MM.1S (cell line): ENCODE measurements at regions not wholly inside any gene's neighbourhood (a gene's known extent, or its start where the extent isn't known, plus 50 kb on each side); places are given as distances from the start of the nearest gene placed in this dataset.

Source experiments
- DNase-seq: peaks from one replicate; pipeline ENCODE4 v3.0.0-alpha.2; 2015
- H2AFZ ChIP-seq: fragments of 300-600 bp; sonication (generic); 2 replicates; pipeline ENCODE4 v1.6.0; 2016; ENCODE audit warnings: antibody characterized with exemption, low read length
- H3F3A ChIP-seq: fragments of 300-600 bp; sonication (generic); 2 replicates; pipeline ENCODE4 v1.6.1; 2016; ENCODE audit warnings: mild to moderate bottlenecking, antibody characterized with exemption, low read length, moderate library complexity, mixed read lengths; ENCODE audit not compliant: insufficient read depth
- H3K27ac ChIP-seq: fragments of 300-600 bp; sonication (generic); 2 replicates; pipeline ENCODE4 v1.5.1; 2016; ENCODE audit warnings: mild to moderate bottlenecking, low read length
- H3K27me3 ChIP-seq: fragments of 300-600 bp; sonication (generic); replicated peaks from 2 replicates; pipeline ENCODE4 v1.6.0; 2016; ENCODE audit warnings: low read length; ENCODE audit not compliant: insufficient read depth
- H3K36me3 ChIP-seq: fragments of 300-600 bp; sonication (generic); replicated peaks from 2 replicates; pipeline ENCODE4 v1.6.1; 2016; ENCODE audit warnings: mild to moderate bottlenecking, low read length, mixed read lengths; ENCODE audit not compliant: insufficient read depth
- H3K4me1 ChIP-seq: fragments of 300-600 bp; sonication (generic); 2 replicates; pipeline ENCODE4 v1.6.1; 2016; ENCODE audit warnings: low read length, mixed read lengths
- H3K4me2 ChIP-seq: fragments of 300-600 bp; sonication (generic); 2 replicates; pipeline ENCODE4 v1.6.0; 2016; ENCODE audit warnings: low read depth, low read length
- H3K4me3 ChIP-seq: fragments of 300-600 bp; sonication (generic); 2 replicates; pipeline ENCODE4 v1.5.1; 2016; ENCODE audit warnings: low read length, mixed read lengths
- H3K79me2 ChIP-seq: fragments of 300-600 bp; sonication (generic); 2 replicates; pipeline ENCODE4 v1.6.1; 2016; ENCODE audit warnings: mixed run types, low read length, mixed read lengths
- H3K9ac ChIP-seq: fragments of 300-600 bp; sonication (generic); 2 replicates; pipeline ENCODE4 v1.6.1; 2016; ENCODE audit warnings: low read length, mixed read lengths
- H3K9me2 ChIP-seq: fragments of 300-600 bp; sonication (generic); replicated peaks from 2 replicates; pipeline ENCODE4 v1.6.1; 2016; ENCODE audit warnings: mild to moderate bottlenecking, low read length, mixed read lengths; ENCODE audit not compliant: insufficient read depth
- H3K9me3 ChIP-seq: fragments of 300-600 bp; sonication (generic); replicated peaks from 2 replicates; pipeline ENCODE4 v1.6.1; 2016; ENCODE audit warnings: mild to moderate bottlenecking, low read length, mixed read lengths; ENCODE audit not compliant: insufficient read depth
- H4K20me1 ChIP-seq: fragments of 300-600 bp; sonication (generic); 2 replicates; pipeline ENCODE4 v1.6.1; 2016; ENCODE audit warnings: mild to moderate bottlenecking, low read length, moderate library complexity, mixed read lengths; ENCODE audit not compliant: insufficient read depth
- EZH2 ChIP-seq: fragments of 300-600 bp; sonication (generic); optimal IDR thresholded peaks from 2 replicates; pipeline ENCODE3; 2017; ENCODE audit warnings: low read depth, mild to moderate bottlenecking, antibody characterized with exemption, low read length, mixed read lengths
- EZH2phosphoT487 ChIP-seq: fragments of 300-600 bp; sonication (generic); IDR thresholded peaks from 2 replicates; pipeline ENCODE4 v1.6.1; 2018; ENCODE audit warnings: antibody characterized with exemption, low read length
- TF ChIP-seq, protein P1 (sequence below): fragments of 300-600 bp; sonication (generic); IDR thresholded peaks from 2 replicates; pipeline ENCODE4 v1.5.1; 2016; ENCODE audit warnings: antibody characterized with exemption, low read length, mixed read lengths

DNA sequence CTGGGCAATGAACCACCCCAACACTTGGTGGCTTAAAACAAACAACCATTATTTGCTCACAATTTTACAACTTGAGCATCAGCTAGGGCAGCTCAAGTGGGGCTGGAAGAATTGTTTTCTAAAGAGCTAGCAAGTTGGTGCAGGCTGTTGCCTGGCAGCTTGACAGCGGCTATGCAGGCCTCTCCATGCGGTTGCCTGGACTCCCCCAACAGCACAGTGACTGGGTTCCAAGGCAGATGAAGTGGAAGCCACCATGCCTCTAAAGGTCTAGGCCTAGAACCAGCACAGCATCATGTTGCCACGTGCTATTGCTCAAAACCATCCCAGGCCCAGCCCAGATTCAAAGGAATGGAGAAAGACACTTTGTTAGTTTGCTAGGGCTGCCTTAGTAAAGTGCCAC lies 114.8 kb downstream of the BCOR start:
- H3F3A ChIP-seq, result no peaks in the 10 kb centered on the region
- no peaks in the 10 kb centered on the region for H3K36me3 ChIP-seq
- H3K9me3 ChIP-seq, result no peaks in the 10 kb centered on the region
- H3K9ac ChIP-seq, result no peak overlapping the region
- H3K4me1 ChIP-seq, result no peaks in the 10 kb centered on the region
- H3K9me2 ChIP-seq, result no peaks in the 10 kb centered on the region
- H2AFZ ChIP-seq, result no peak overlapping the region
- H3K27ac ChIP-seq, result no peak overlapping the region
- no peak for DNase-seq
- H4K20me1 ChIP-seq, result no peaks in the 10 kb centered on the region
- H3K4me3 ChIP-seq, result no peak overlapping the region
- no peaks in the 10 kb centered on the region for H3K27me3 ChIP-seq
- no peak for TF ChIP-seq EZH2phosphoT487
- TF ChIP-seq, protein P1, sequence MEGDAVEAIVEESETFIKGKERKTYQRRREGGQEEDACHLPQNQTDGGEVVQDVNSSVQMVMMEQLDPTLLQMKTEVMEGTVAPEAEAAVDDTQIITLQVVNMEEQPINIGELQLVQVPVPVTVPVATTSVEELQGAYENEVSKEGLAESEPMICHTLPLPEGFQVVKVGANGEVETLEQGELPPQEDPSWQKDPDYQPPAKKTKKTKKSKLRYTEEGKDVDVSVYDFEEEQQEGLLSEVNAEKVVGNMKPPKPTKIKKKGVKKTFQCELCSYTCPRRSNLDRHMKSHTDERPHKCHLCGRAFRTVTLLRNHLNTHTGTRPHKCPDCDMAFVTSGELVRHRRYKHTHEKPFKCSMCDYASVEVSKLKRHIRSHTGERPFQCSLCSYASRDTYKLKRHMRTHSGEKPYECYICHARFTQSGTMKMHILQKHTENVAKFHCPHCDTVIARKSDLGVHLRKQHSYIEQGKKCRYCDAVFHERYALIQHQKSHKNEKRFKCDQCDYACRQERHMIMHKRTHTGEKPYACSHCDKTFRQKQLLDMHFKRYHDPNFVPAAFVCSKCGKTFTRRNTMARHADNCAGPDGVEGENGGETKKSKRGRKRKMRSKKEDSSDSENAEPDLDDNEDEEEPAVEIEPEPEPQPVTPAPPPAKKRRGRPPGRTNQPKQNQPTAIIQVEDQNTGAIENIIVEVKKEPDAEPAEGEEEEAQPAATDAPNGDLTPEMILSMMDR, result no peak
- no peak for TF ChIP-seq EZH2
- H3K79me2 ChIP-seq, result no peaks in the 10 kb centered on the region
- H3K4me2 ChIP-seq, result no peak overlapping the region

DNA sequence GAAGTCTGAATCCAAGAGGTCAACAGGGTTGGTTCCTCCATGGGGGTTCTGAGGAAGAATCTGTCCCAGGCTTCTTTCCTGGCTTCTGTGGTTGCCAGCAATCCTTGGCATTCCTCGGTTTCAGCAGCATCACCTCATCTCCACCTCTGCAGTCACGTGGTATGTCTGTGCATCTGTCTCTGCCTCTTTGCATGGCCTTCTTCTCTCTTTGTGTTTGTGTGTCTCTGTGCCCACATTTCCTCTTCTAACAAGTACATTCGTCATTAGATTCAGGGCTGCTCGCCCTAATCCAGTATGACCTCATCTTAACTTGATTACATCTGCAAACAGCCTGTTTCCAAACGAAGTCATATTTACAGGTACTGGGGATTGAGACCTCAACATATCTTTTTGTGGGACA lies 114.0 kb downstream of the BCOR start:
- no peak overlapping the region for H2AFZ ChIP-seq
- no peak overlapping the region for H3K27ac ChIP-seq
- H3K36me3 ChIP-seq, result no peaks in the 10 kb centered on the region
- H3F3A ChIP-seq, result no peaks in the 10 kb centered on the region
- H3K4me1 ChIP-seq, result no peaks in the 10 kb centered on the region
- TF ChIP-seq EZH2 (no peak), EZH2phosphoT487 (no peak)
- TF ChIP-seq, protein P1, result no peak
- H3K79me2 ChIP-seq, result no peaks in the 10 kb centered on the region
- DNase-seq, result no peak
- H3K27me3 ChIP-seq, result no peaks in the 10 kb centered on the region
- H3K9me2 ChIP-seq, result no peaks in the 10 kb centered on the region
- H3K4me2 ChIP-seq, result no peak overlapping the region
- no peak overlapping the region for H3K9ac ChIP-seq
- H3K9me3 ChIP-seq, result no peaks in the 10 kb centered on the region
- H4K20me1 ChIP-seq, result no peaks in the 10 kb centered on the region
- no peak overlapping the region for H3K4me3 ChIP-seq

DNA sequence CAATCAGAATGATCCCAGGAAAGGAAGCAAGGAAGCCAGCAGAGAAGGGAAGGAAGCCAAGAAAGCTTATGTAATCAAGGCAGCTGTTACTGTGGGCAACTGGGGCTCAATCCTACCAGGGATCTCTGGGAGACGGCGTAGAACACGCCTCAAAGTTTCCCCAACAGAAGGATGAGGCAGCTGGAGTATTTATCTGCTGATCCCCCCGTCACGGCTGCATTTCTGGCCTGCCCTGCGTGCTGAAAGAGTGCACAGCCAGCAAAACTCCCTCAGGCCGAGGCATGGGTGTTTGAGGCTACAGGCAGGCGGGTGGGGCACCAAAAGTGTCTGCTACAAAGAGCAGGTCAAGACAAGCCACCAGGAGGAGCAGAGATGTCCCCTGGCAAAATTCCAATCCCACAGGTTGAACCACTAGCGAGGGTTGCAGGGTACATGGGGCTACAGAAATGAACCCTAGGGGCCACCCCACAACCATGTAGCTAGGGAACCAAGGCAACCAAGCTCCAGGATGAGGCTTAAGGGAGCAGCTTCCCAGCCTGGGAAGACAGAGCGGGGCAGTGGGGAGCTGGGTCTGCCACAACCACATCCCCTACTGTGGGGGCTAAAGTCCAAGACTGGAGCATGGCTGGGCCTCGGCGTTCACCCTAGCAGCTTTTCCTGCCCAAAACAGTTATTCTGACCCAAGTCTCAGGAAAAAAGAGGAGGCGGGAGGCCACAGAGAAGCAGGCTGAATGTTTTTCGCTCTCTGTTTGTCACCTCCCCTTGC lies 113.4 kb downstream of the BCOR start:
- no peaks in the 10 kb centered on the region for H3K36me3 ChIP-seq
- no peak for TF ChIP-seq EZH2
- TF ChIP-seq, protein P1, result no peak
- TF ChIP-seq EZH2phosphoT487, result no peak
- no peak overlapping the region for H3K4me3 ChIP-seq
- H3K9ac ChIP-seq, result no peak overlapping the region
- no peaks in the 10 kb centered on the region for H3K27me3 ChIP-seq
- H3K9me3 ChIP-seq, result no peaks in the 10 kb centered on the region
- H4K20me1 ChIP-seq, result no peaks in the 10 kb centered on the region
- no peaks in the 10 kb centered on the region for H3K4me1 ChIP-seq
- no peaks in the 10 kb centered on the region for H3K79me2 ChIP-seq
- H3K27ac ChIP-seq, result no peak overlapping the region
- H2AFZ ChIP-seq, result no peak overlapping the region
- no peaks in the 10 kb centered on the region for H3K9me2 ChIP-seq
- no peaks in the 10 kb centered on the region for H3F3A ChIP-seq
- no peak for DNase-seq
- no peak overlapping the region for H3K4me2 ChIP-seq
